HG02798 (cell line): ENCODE measurements at regions not wholly inside any gene's neighbourhood (a gene's known extent, or its start where the extent isn't known, plus 50 kb on each side); places are given as distances from the start of the nearest gene placed in this dataset.
"Not testable (repeated sequence)": the region's sequence is repeated elsewhere in the genome, so short reads cannot be mapped to it uniquely, and the experiment has no call there.

ENCODE experiments used
- ATAC-seq: cut with Tn5 transposase; IDR thresholded peaks from one replicate; pipeline ENCODE4 v1.9.1; 2021; ENCODE audit warnings: mild to moderate bottlenecking; ENCODE audit not compliant: unreplicated experiment, poor library complexity

GRCh38 chr18:59802031-59802430, 97.8 kb upstream of the PMAIP1 start:
- peak; percentile 77 for ATAC-seq

DNA sequence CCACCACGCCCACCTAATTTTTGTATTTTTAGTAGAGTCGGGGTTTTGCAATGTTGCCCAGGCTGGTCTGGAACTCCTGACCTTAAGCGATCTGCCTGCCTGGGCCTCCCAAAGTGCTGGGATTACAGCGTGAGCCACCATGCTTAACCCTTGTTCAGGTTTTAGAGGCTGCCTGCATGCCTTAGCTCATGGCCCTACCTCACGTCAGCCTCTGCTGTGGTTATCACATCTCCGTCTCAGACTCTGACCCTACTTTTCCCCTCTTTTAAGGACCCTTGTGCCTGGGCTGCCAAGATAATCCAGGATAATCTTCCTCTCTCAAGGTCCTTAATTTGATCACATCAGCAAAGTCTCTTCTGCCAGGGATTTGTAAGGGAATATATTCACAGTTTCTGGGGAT, 98.2 kb upstream of the PMAIP1 start:
- ATAC-seq = no peak

GRCh38 chr18:59800897-59801296, 98.9 kb upstream of the PMAIP1 start:
- ATAC-seq = no peak

DNA sequence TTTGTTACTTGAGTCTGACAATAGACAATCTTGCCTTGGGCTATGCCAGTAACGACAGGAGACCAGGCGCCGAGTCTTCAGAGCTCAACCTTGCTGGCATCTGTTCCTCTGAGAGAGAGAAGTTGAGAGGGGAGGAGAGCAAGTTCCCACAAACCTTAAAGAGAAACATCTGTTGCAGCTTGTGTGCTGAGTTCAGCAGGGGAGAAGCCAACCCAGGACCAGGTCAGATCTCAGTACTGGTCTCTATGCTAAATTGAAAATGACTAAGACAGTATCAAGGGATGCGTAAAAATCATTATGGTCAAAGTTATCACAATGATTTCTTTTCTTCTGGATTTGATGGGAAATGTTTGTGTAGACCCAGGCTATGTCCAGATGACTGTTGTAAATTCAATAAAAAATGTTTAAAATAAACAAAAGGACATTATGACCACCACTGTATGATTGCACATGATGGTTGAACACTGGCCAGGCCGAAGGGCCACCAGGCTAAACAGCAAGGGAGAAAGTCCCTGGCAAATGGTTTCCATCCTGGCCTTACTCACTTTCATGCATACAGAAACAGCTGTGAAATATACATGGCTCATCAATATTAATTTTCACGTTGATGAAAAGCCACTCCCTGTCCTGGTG, 100.3 kb upstream of the PMAIP1 start:
- no peak for ATAC-seq

GRCh38 chr18:59795882-59796281, 98.7 kb upstream of the CCBE1 start:
- no peak for ATAC-seq

DNA sequence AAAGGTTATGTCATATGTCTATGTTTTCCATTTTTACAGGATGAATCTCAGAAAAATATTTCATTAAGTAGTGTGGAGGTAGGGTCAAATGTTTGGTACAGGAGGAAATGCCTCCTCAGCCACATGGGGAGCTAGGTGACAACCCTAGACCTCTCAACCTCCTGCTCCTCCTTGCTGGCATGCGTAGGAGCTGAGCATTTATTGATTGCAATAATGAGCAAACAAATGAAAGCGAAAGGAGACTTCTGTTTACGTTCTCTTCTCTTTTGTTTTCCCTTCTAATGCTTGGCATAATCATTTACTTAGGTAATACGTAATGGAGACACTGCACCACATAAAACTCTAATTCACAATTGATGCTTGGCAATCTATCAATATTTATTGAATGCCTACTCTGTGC, 95.1 kb upstream of the CCBE1 start:
- peak; percentile 49 for ATAC-seq

DNA sequence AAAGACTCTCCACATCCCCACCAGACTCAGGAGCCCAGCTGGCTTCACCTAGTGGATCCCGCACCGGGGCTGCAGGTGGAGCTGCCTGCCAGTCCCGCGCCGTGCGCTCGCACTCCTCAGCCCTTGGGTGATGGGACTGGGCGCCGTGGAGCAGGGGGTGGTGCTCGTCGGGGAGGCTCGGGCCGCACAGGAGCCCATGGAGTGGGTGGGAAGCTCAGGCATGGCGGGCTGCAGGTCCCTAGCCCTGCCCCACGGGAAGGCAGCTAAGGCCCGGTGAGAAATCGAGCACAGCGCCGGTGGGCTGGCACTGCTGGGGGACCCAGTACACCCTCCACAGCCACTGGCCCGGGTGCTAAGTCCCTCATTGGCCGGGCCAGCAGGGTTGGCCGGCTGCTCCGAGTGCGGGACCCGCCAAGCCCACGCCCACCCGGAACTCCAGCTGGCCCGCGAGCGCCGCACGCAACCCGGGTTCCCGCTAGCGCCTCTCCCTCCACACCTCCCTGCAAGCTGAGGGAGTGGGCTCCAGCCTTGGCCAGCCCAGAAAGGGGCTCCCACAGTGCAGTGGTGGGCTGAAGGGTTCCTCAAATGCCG, 93.2 kb upstream of the CCBE1 start:
- not testable (repeated sequence) for ATAC-seq

DNA sequence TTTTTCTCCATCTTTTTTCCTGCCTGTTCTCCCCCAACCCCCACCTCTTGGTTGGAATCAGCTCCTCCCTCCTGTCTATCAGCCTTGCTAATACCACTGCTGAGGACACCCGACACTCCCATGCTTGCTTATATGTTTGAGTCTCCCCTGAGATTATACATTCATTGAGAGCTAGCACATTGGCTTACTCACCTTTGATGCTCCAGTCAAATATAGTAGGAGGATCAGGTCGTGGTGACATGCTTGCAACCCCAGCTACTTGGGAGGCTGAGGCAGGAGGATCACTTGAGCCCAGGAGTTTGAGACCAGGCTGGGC, 91.5 kb upstream of the CCBE1 start:
- no peak for ATAC-seq

GRCh38 chr18:59787998-59788790, 91.0 kb upstream of the CCBE1 start:
- no peak for ATAC-seq

GRCh38 chr18:59784694-59785093, 87.5 kb upstream of the CCBE1 start:
- ATAC-seq = no peak

DNA sequence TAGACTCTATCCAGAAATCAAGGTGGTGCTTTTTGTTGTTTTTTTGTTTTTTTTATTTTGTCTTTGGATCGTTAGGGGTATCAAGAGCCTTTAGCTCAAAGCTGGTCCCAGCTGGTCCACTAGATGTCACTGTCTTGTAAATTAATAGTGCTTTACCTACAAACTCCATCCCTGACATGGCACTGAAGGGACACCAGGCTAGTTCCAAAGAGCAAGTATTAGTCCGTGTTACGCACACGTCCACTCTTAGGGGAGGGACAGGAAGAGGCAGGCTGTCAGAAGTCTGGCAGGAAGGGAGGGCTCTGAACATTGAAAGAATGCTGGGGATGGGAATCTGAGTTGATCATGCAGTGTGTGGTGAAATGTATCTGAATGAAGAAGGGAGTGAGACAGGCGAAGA, 85.9 kb upstream of the CCBE1 start:
- peak; percentile 94 for ATAC-seq

DNA sequence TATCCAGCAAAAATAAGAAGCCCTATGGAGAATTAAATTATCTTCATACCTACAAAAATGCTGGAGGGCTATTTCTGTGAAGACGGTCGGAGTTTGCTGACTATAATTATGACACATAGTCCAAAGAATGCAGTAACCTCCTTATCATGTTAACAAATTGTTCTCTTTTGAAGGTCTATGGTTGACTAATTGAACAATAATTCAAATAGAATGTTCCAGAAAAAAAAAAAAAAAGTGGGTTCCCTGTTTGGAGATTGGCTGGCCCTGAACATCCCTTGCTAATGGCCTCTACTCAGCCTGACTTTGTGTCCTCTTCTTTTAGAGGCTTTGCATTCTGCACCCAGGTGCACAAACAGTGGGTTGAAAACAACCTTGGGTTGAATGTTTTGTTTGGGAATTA, 82.8 kb upstream of the CCBE1 start:
- no peak for ATAC-seq

- ATAC-seq = no peak
Measured at GRCh38 chr18:59778434-59778833, 81.2 kb upstream of the CCBE1 start.

DNA sequence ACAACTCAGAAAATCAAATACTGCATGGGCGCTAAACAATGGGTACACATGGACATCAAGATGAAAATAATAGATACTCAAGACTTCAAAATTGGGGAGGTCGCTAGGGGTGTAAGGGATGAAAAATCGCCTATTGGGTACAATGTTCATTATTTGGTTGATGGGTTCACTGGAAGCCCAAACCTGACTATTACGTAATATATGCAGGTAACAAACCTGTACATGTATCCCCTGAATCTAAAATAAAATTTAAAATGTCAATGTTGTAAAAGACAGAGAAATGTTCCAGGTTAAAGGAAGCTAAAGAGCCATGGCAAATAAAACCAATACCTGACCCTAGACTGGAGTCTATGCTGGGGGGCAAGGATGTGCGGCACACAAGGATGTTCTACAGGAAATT, 80.4 kb upstream of the CCBE1 start:
- ATAC-seq = no peak

DNA sequence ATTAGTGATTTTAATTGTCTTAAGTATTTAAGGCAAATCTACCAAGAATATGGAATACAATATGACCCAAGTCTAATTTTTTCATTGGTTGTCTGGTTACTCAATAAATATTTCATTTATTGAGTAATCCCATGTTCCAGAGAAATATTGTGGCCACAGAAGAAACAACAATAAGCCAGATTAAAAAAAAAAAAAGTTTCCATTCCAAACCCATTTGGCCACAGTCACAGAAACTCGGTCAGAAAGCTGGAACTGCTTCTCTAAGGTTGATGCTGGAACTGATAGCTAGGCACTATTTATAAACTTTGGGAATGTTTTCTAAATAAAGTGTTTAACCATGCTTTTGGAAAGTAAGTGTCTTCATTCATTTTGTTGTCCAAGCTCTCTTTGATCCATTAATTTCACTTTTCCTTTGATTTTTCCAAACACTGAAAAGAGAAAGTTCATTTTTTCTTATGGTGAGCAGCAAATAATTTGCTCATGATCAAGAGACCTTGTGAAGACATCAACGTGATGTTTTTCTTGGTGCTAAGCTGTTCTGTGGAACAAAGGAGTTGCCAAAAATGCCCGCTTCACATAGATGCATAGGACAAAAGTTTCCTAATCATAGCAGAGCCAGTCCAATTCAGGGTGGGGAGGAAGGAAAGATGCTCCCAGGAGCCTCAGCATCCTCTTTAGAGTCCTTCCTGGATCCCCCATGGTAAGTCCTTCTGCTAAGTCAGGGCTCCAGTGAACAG, 72.1 kb upstream of the CCBE1 start:
- ATAC-seq = no peak

GRCh38 chr18:59768409-59768808, 71.2 kb upstream of the CCBE1 start:
- ATAC-seq = no peak

GRCh38 chr18:59767732-59768131, 70.5 kb upstream of the CCBE1 start:
- no peak for ATAC-seq

DNA sequence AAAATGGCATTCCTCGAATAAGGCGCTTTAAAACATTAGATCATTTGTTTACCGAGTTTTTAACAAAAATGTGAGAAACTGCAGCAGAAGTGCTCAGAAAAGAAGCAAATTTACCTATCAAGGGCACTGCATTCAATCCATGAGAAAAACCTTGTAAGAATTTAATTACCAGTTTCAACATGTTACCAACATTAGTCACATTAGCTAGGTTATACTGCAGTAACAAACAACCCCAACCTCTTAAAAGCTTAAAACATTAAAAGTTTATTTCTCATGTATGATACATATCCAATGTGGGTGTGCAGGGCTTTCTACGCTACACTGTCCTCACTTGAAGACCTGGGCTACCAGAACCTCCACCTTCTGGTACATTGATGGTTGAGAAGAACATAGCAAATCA, 68.1 kb upstream of the CCBE1 start:
- ATAC-seq = no peak

DNA sequence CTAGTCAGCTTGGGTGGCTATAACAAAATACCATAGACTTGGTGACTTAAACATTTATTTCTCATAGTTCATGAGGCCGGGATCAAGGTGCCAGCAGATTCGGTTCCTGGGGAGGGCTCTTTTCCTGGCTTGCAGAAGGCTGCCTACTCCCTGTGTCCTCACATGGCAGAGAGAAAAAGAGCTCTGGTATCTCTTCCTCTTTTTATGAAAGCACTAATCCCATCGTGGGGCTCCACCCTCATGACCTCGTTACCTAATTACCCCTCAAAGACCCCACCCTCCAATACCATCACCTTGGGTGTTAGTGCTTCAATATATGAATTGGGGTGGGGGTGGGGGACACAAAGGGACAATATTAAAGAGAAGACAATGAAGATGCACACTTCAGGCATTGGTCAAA, 67.1 kb upstream of the CCBE1 start:
- no peak for ATAC-seq

DNA sequence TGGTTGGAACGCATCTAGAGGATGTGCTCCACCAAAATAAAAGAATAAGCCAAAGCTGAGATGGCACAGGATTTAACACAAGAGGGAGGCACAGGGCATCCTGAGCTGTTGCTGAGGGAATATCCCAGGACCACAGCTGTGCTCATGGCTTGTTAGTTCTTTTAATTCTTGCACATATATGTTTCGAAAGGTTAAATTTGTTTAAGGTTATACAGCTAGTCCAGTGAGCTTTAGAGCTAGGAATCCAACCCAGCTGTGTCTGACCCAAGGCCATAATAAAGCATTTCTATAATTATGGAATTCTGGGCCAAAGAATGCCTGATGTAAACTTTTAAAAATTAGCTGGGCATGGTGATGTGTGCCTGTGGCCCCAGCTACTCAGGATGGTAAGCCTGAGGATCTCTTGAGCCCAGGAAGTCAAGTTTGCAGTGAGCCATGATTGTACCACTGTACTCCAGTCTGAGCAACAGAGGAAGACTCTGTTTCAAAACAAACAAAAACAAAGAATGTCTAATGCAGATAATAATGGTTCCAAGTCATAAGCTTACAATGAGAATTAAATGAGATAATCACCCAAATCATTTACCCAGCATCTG, 66.4 kb upstream of the CCBE1 start:
- ATAC-seq = no peak
